HG03064 (cell line): ENCODE measurements at regions not wholly inside any gene's neighbourhood (a gene's known extent, or its start where the extent isn't known, plus 50 kb on each side); places are given as distances from the start of the nearest gene placed in this dataset.

Experiments
- ATAC-seq: cut with Tn5 transposase; IDR thresholded peaks from one replicate; pipeline ENCODE4 v1.9.1; 2021; ENCODE audit warnings: low read depth; ENCODE audit not compliant: unreplicated experiment

DNA sequence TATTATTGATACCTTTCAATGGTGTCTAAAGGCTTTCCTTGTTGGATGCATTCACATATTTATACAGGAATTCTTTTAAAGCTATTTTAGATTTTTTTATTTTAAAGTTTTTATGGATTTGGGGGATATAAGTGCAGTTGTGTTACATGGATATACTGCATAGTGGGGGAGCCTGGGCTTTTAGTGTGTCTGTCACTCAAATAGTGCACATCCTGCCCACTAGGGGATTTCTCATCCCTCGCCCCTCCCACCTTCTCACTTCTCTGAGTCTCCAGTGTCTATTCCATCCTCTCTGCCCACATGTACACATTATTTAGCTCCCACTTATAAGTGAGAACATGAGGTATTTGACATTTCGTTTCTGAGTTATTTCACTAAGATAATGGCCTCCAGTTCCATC, 154.0 kb upstream of the MKI67 start:
- no peak for ATAC-seq

DNA sequence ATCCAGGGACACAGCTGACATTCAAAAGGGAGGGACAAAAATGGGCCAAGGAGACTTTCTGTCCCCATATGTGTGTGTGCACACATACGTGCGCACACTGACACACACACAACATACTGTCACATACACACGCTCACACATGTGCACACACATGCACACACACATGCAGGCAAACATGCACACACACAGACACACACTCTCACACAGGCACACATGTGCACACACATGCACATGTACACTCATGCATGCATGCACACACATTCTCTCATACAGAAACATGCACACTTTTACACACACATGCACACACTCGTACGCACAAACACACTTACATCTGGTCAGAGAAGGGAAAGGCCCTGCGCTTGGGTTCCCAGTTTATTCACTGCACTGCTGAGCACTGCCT, 155.1 kb upstream of the MKI67 start:
- ATAC-seq = no peak

DNA sequence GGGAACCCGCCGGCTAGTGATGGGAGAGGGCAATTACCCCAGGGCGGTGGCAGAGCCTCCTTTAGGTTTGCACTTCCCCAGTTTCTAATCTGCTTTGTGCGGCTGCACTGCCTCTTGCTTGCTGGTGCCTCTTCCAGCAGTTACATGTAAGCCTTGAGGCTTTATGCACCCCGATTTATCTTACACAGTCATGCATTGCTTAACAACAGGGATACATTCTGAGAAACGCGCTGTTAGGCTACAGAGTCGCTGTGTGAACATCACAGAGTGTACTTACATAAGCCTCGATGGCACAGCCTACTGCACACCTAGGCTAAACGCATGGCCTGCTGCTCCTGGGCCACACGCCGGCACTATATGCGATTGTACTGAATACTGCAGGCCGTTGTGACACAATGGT, 155.6 kb upstream of the MKI67 start:
- no peak for ATAC-seq

DNA sequence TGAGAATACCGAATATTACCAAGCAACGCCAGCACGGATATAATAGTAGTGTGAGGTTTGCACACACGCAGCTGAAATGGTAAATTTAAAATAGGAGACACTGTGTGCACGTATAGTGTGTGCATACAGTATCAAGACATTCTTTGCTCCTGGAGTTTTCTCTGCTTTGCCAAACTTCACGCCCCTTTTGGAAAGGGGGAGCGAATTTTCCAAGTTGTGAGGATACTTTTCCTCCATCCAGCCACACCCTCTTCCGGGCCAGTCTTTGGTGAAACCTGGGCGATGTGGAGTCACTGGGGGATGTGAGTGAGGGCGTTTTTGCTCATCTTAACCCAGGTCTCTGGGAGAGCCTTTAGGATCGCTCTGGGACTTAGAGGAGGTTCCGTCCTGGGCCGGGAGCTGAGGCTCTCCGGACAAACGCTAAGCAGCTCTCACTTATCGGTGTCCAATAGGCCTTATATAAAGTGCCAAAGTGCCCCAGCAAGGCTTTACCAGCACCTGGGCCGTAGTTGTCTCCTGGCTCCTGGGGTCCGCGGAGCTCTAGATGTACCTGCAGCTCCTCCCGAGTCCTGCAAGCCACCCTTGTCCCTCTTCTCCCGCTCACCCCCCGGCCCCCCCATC, 160.0 kb upstream of the MKI67 start:
- ATAC-seq = no peak

DNA sequence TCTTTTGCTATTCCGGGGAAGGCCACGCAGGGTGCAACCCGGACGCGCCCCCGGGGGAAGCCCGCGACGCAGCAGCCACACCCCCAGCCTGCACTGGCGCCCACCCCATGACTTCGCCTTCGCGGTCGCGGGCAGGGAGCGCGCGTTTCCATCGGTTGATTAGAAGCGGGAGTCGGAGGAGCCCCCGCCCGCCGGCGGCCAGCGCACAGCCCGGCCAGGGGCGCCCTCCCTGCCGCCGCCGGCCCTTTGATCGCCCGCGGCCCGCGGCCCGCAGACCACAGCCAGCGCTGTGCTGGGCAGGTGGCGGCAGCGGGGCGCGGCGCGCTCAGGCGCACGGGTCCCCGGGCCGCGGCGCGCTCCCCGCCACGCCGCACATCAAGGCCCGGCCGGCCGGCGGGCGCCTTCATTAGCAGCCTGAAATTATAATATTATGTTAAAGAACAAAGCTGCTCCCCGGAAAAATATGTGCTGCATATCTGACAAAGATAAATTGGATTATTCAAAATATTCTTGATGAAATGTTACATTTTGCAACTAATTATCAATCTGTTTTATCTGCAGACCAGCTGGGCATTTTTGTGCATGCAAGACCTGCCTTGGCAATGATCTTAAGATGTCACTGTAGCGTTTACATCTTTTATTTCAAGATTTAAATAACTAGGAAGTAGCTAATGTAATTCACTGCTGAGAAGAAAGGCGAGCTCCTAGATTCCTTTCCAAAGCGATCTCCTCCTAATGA, 160.7 kb upstream of the MKI67 start:
- ATAC-seq = no peak

DNA sequence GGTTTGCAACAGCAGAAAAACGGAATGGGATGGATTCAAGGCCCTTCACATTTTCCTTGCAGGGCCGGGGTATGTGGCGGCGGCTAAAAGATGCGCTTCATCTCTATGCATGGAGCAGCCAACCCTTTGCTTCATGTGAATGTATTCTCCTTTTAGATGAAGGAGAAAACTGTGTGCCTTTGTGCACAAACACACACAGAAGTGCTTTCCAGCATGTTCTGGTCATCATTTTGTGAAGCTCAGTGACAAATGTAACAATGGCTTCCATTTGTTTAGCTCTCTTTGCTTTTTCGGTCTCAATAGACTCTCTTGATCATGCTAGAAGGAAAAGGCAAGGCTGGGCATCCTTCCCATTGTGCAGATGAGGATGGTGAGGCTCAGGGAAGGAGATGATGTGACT, 161.7 kb upstream of the MKI67 start:
- no peak for ATAC-seq

DNA sequence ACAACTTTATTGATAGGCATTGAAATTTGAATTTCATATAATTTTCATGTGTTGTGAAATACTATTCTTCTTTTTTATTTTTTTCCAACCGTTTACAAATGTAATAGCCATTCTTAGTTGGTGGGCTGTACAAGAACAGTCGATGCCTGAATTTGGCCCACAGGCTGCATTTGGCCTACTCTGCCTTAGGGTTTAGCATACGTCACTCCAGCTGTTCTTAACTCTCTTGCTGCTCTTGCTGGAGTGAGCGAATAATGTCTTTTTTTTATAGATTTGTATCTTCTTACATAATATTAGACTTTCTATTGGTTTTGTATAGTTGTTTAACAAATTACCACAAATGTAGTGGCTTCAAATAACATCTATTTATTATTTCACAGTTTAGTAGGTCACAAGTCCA, 163.4 kb upstream of the MKI67 start:
- no peak for ATAC-seq

DNA sequence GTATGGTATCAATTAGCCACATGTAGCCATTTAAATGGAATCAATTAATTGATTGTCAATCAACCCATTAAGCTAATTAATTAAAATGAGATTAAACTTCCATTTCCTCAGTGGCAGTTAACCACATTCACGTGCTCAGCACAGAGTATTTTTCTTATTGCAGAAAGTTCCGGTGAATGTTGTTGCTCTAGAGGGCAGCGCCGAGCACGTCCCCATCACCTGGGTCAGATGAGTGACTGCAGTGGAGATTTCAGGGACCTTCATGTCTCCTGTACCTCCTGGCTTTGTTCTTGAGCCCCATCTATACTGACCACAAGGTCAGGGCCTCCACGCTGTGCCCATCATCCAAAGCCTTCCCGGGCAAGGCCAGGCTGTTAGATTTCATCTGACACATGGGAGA, 168.8 kb upstream of the MKI67 start:
- no peak for ATAC-seq

DNA sequence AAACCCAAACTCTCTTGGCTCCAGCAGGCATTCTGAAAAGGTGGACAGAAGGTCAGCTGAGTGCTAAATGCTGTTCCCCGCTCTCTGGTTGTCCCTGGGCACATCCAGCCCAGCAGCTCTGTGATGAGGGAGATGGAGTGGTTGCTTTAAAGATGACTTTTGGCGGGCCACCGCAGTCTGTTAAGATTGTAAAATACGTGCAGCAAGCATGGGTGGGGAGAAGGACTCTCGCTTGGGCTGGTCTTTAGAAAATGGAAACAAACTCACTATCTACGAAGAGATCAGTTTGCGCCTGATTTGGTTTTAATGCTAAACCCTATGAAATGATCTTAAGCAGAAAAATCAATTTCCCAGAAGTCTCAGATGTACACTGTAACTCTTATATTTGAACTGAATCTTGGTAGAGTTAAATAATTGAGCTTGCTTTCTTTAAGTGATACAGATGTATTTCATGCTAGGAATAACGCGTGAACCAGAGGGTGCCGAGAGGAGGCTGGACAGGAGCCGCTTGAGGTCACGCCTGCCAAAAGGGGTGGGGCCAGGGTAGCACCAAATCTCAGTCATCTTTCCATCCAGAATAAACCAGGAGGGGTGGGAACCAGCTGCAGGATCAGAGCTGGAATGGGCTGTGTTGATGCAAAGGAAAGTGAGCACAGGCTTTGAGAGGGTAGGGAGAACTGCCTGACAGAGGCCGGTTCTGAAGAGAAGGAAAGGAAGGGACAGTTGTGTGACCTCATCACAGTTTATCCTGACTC, 170.2 kb upstream of the MKI67 start:
- ATAC-seq = no peak

DNA sequence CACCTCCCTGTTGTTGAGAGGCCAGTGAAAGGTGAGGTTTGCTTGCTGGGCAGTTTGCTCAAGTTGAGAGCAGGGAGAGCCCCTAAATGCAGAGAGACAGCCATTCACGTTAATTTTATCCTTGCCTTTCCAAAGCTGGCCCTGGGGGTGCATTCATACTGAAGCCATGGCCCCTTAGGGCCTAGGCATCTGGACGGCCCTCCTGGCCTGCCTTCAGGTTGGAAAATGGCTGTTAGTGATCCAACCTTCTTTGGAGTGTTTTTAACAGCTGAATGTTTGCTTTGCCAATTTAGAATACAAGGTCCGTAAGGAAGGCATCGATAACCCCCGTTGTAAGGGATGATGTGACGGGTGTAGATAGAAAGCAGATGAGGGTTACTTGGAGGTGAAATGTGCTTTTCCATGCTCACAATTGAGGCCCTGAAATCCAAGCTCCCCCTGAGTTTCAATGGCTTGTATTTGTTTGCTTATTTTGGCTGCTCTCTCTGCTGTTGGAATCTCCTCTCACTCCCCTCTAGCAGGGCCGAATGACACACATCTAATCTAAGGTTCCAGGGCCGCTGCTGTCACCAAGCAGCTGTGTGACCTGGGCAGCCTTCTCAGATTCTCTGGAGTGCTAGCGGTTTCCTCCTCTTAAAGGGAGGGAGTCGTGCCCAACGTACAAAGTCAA, 171.6 kb upstream of the MKI67 start:
- no peak for ATAC-seq

DNA sequence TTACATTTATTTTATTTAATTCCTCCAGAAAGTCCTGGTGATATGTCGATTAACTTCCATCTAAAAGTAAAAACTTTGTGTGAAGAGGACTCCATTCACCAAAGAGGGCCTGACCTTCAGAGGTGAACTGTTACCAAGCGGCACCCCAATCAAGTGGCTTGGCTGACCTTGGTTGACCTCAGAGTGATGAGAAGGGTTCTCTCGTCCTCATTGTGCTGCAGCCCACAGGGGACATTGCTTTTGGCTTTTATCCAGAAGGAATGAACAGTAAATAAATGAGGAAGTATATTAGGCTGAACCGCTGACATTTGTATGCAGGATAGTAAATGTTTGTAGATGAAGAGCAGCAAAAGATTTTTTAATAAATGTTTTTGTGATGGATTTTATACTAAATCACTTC, 172.4 kb upstream of the MKI67 start:
- ATAC-seq = no peak

DNA sequence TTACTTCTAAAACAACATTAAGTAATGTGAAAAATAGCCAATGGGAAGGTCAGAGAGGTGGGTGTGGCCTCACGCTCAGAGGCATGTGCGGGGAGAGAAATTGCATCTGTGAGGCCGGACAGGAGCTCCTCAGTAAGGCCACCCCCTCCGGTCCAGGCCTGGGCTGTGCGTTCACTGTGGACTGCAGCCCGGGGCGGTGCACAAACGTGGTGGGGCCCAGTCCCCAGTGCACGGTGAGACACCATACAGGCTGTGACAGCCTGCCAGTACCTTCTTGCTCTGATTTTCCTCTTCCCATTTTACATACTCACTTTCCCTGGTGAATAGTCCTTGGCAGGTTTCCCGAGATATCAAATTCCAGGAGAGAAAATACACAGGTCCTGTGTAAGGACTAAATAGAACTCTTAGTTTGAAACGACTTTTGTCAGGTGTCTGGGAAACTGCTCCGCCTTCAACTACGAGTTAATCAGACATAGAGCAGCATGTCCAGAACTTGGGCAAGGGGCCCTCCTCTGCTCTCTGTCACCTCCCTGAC, 174.1 kb upstream of the MKI67 start:
- no peak for ATAC-seq

DNA sequence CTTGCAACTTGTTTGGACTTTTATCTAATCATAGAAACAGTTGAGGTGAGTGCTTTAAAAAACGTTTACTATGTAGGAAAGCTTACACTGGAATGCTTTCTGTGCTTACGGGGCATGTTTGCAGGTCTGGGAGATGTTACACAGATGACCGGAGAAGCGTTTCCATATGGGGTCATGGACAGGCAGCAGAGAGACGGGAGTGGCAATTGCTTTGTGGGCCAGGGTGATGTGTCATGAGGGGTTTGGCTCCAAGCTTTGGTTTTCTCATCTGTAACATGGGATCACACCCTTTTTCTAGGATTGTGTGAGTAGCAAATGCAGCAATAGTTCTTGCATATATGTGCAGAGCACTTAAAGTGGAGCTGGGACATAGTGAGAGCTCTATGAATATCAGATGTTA, 174.8 kb upstream of the MKI67 start:
- ATAC-seq = no peak

DNA sequence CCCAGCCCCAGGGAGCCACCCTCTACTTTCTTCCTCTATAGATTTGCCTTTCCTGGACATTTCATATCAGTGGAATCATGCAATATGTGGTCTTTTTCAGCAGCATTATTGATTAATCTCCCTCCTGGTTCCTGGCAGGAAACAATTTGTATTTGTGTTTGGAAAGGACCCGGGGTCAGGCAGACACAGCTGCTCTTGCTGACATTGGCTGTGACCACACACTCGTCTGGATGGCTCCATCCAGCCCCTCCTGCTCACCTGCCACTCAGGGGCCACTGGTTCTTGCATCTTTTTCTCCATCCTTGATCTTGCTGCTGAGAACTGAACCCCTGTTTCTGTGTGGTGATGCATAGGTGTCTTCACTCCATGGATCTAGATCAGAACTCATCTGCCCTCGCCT, 176.6 kb upstream of the MKI67 start:
- ATAC-seq = no peak

DNA sequence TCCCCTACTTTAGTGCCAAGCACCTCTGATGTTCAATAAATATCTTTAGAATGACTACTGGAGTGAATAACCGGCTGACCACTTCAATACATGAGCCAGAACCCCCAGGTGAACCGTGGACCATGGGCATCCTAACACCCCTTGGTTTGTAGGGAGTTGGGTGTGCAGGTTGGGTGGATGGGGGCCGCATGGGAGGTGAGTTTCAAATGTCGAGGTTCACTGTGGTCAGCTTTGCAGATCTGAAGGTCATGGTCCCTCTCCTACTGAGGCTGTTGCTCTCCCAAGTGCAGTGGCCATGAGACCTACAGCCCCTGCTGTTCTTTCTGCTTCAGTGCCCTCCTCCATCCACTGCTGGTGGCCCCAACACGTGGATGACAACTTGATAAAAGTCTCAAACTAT, 178.0 kb upstream of the MKI67 start:
- ATAC-seq = no peak

DNA sequence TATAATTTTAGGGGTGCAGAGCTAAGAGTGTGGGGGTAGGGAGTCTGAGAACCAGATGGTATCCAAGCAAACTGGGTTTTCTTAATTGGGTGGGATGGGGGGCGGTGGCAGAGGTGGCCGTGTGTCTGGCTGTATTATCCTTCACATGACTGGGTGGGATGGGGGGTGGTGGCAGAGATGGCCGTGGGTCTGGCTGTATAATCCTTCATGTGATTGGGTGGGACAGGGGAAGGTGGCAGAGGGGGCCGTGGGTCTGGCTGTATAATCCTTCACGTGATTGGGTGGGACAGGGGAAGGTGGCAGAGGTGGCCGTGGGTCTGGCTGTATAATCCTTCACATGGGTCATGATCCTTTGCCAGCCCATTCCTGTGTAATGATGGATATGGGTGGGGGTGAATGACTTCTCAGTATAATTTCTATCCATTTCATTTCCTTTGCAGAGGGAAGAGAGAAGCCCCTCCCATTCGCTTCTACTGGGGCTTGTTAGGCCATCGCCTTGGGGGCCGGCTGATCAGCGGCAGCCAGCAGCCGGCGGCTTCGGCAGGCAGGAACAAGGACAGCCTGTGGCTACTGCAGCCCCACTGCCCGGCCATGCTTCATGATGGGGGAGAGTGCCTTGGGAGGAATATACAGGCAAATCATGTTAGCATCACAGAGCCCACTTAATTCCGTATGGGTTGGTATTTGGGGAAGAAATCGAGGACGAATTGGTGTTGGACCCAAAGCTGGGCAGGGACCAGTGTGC, 179.6 kb upstream of the MKI67 start:
- no peak for ATAC-seq

DNA sequence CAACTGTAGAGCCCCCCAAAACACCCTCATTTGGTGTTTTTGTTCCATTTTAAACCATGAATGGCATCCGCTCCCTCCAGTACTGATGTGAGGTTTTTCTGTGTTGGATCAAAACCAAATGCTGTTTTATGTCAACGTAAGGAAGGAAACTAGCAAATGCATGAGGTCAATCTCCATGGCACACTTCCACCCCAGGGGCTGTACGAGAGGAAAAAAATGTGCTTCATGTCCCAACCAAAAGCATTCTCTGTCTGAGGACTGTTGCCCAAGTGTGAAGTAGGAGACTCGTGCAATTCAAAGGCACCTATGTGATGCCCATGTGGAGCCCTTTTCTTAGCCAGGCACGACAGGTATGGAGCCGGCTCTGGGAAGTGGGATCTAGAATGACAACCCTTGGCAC, 180.3 kb upstream of the MKI67 start:
- ATAC-seq = no peak

DNA sequence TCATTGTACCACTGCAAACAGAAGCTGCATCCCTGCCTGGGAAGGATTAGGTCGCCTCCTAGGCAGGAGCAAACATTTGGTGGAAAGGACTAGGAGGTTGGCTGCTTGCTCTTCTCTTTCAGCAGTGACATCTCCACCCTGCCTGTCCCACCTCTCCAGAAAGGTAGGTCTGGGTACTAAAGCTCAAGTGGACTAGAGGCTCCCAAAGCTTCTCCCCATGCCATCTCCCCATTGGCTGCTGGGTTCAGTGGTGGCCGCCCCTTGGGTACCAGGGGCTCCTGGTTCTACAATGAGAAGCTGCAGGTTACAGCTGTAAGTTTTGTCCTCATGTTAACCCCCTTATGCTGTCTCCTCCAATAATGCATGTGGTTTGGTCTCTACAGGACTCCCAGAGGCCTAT, 180.7 kb upstream of the MKI67 start:
- no peak for ATAC-seq

DNA sequence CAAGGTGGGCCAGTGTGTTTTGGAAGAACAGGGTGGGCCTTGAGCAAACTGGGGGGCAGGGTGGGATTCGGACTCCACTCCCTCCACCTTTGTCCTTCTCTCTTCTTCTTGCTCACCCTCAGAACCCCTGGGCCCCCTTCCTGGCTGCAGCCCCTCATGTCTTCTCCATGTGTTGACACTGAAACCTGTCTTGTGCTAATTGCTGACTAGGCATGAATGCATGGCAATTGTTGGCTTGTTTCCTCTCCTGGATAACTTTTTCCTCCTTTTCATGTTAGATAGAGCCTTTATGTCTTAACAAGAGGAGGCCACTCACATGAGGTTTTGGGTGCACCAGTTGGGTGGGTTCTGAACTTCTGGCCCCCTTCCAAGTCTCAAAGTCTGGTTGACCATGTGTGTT, 181.6 kb upstream of the MKI67 start:
- ATAC-seq = no peak

DNA sequence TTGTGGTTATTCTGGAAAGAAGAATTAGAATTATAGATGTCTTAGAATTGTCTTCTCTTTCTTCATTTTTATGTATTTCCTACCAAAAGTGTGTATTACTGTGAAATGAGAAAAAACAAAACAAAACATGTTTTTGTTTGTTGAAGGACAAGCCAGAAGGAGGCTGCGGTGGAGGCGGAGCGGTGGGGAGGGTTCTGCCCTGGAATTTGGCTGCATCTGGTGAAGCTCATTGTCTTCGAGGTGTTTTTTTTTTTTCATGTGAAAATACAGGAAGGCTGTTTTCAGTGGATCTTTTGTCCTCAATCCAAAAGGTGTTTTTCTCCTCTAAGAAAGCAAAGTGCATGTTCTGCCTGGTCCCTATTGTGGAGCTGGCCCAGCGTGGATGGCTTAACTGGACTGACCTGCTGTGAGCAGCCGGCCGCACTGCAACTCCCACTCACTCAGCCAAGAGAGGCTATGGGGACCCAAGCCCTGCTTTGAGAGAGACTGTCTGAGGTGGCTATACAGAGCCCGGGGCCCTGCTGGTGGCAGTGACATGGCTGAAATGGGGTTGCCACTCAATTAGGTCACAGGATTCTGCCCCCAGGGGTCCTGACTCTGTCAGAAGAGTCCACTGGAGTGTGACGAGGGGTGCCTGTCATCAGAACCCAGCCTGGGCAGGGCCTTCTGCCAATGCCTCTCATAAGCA, 184.9 kb upstream of the MKI67 start:
- no peak for ATAC-seq
